MCF 10A (cell line): ENCODE measurements at regions not wholly inside any gene's neighbourhood (a gene's known extent, or its start where the extent isn't known, plus 50 kb on each side); places are given as distances from the start of the nearest gene placed in this dataset.

Source experiments
- BruUV-seq: library from RNA; stranded (reverse); fragments of 400-500 nt; replicated peaks from 2 replicates; lab custom pipeline; 2021; lab: Mats Ljungman, UMichigan
- CTCF ChIA-PET: fragments of 300-600 bp; sonication (Branson Sonifier 250); formaldehyde crosslinking; extraction: SDS; loops from one replicate; lab custom pipeline; 2021; ENCODE audit warnings: antibody characterized with exemption, inconsistent platforms; lab: Yijun Ruan, JAX
- POLR2A ChIA-PET: fragments of 300-600, 350-650 bp; sonication (Branson Sonifier 250); formaldehyde crosslinking; extraction: SDS; loops from one replicate; lab custom pipeline; 2020; ENCODE audit warnings: antibody characterized with exemption, inconsistent platforms; lab: Yijun Ruan, JAX
- DNase-seq: peaks from one replicate; pipeline ENCODE4 v3.0.0-alpha.2; 2018; ENCODE audit not compliant: unreplicated experiment
- H3K27ac Mint-ChIP-seq: one replicate; pipeline ENCODE4 v1.8.0; 2022; ENCODE audit warnings: mild to moderate bottlenecking, low read depth, mixed read lengths; ENCODE audit not compliant: unreplicated experiment
- H3K27me3 Mint-ChIP-seq: one replicate; pipeline ENCODE4 v1.8.0; 2022; ENCODE audit warnings: mixed read lengths; ENCODE audit not compliant: insufficient read depth, unreplicated experiment
- H3K36me3 Mint-ChIP-seq: one replicate; pipeline ENCODE4 v1.8.0; 2022; ENCODE audit warnings: mild to moderate bottlenecking, moderate library complexity, mixed read lengths; ENCODE audit not compliant: insufficient read depth, unreplicated experiment
- H3K4me1 Mint-ChIP-seq: one replicate; pipeline ENCODE4 v1.8.0; 2022; ENCODE audit warnings: mixed read lengths; ENCODE audit not compliant: insufficient read depth, unreplicated experiment
- H3K4me3 Mint-ChIP-seq: one replicate; pipeline ENCODE4 v1.8.0; 2022; ENCODE audit warnings: mild to moderate bottlenecking, moderate library complexity, mixed read lengths; ENCODE audit not compliant: unreplicated experiment
- H3K9me3 Mint-ChIP-seq: one replicate; pipeline ENCODE4 v1.8.0; 2022; ENCODE audit warnings: mixed read lengths; ENCODE audit not compliant: unreplicated experiment
- CTCF ChIP-seq: fragments of 200-600 bp; IDR thresholded peaks from one replicate; pipeline ENCODE4 v1.8.0; 2022; ENCODE audit warnings: antibody characterized with exemption, mild to moderate bottlenecking; ENCODE audit not compliant: unreplicated experiment
- intact Hi-C: fragments of 100-400 bp; cut with micrococcal nuclease; formaldehyde crosslinking; loops from 2 replicates; pipeline ENCODE4 v1.14.1; 2022

GRCh38 chr5:145511351-145511750 lies 323.8 kb downstream of the PRELID2 start:
- POLR2A ChIA-PET, result interaction anchor here (0.9 kb wide), 1 partner anchor 15 kb away, joined by 3 read pairs; no protein-coding TSS in a partner anchor

GRCh38 chr5:145510769-145511168 lies 324.4 kb downstream of the PRELID2 start:
- no peak overlapping the region for H3K4me3 Mint-ChIP-seq
- H3K4me1 Mint-ChIP-seq, result no peaks in the 10 kb centered on the region
- ChIA-PET CTCF (interaction anchor here (0.6 to 1.0 kb wide), 3 partner anchors 25 to 1307 kb away, joined by 3 read pairs; no protein-coding TSS in a partner anchor), POLR2A (interaction anchor here (0.9 kb wide), 2 partner anchors 14 to 315 kb away, joined by 3 read pairs; no protein-coding TSS in a partner anchor)
- TF ChIP-seq CTCF, result no peak
- no peak overlapping the region for H3K27ac Mint-ChIP-seq
- peaks cover 10% of the 10 kb centered on the region for H3K9me3 Mint-ChIP-seq
- no peaks in the 10 kb centered on the region for H3K36me3 Mint-ChIP-seq
- intact Hi-C loops, result no loop called here
- BruUV-seq, result no TSS peak
- no peaks in the 10 kb centered on the region for H3K27me3 Mint-ChIP-seq
- no peak for DNase-seq

More at GRCh38 chr5:145511351-145511750, 323.8 kb downstream of the PRELID2 start:
- Mint-ChIP-seq H3K36me3 (no peaks in the 10 kb centered on the region), H3K4me3 (no peak overlapping the region), H3K9me3 (peaks cover 16% of the 10 kb centered on the region), H3K27me3 (no peaks in the 10 kb centered on the region), H3K27ac (no peak overlapping the region), H3K4me1 (no peaks in the 10 kb centered on the region)
- TF ChIP-seq CTCF, result no peak
- CTCF ChIA-PET, result interaction anchor here (1.0 kb wide), 1 partner anchor 1307 kb away, joined by 3 read pairs; no protein-coding TSS in a partner anchor
- no peak for DNase-seq
- BruUV-seq, result no TSS peak
- intact Hi-C loops, result no loop called here

- no peaks in the 10 kb centered on the region for H3K27me3 Mint-ChIP-seq
- intact Hi-C loops, result no loop called here
- BruUV-seq, result no TSS peak
- peaks cover 8% of the 10 kb centered on the region for H3K9me3 Mint-ChIP-seq
- H3K27ac Mint-ChIP-seq, result no peak overlapping the region
- ChIA-PET POLR2A (interaction anchor here (0.9 kb wide), 1 partner anchor 315 kb away, joined by 3 read pairs; no protein-coding TSS in a partner anchor), CTCF (interaction anchor here (0.8 to 1.2 kb wide), 3 partner anchors 9 to 1306 kb away, joined by 3 read pairs; no protein-coding TSS in a partner anchor)
- H3K4me1 Mint-ChIP-seq, result no peaks in the 10 kb centered on the region
- H3K36me3 Mint-ChIP-seq, result no peaks in the 10 kb centered on the region
- no peak for TF ChIP-seq CTCF
- H3K4me3 Mint-ChIP-seq, result no peak overlapping the region
- peak; percentile 17 for DNase-seq
Observed at GRCh38 chr5:145510324-145510723, 324.8 kb downstream of the PRELID2 start.

- no peak for DNase-seq
- Mint-ChIP-seq H3K4me3 (no peak overlapping the region), H3K36me3 (no peaks in the 10 kb centered on the region), H3K4me1 (no peaks in the 10 kb centered on the region), H3K27ac (no peak overlapping the region), H3K9me3 (peaks cover 8% of the 10 kb centered on the region), H3K27me3 (no peaks in the 10 kb centered on the region)
- ChIA-PET POLR2A (no interaction called here), CTCF (interaction anchor here (1.2 kb wide), 1 partner anchor 8 kb away, joined by 3 read pairs; no protein-coding TSS in a partner anchor)
- intact Hi-C loops, result no loop called here
- no TSS peak for BruUV-seq
- no peak for TF ChIP-seq CTCF
Observed at GRCh38 chr5:145509336-145510136, 325.6 kb downstream of the PRELID2 start.
